SK-N-SH (cell line): ENCODE measurements at regions not wholly inside any gene's neighbourhood (a gene's known extent, or its start where the extent isn't known, plus 50 kb on each side); places are given as distances from the start of the nearest gene placed in this dataset.

Source experiments
- CTCF ChIP-seq: fragments of 200-600 bp; sonication (generic); IDR thresholded peaks from 2 replicates; pipeline ENCODE4 v1.6.1; 2017; ENCODE audit warnings: antibody characterized with exemption, mild to moderate bottlenecking, moderate library complexity
- RAD21 ChIP-seq: IDR thresholded peaks from 2 replicates; pipeline ENCODE4 v1.6.1; 2012; ENCODE audit warnings: mild to moderate bottlenecking, low read length
- TCF12 ChIP-seq: IDR thresholded peaks from 2 replicates; pipeline ENCODE4 v1.4.0; 2012

- no peak for TF ChIP-seq TCF12
- no peak for TF ChIP-seq CTCF
- TF ChIP-seq RAD21 = no peak
Measured at GRCh38 chr1:47616036-47616435, 178.2 kb downstream of the FOXD2 start.
